OCI-LY1 (cell line): ENCODE measurements at regions not wholly inside any gene's neighbourhood (a gene's known extent, or its start where the extent isn't known, plus 50 kb on each side); places are given as distances from the start of the nearest gene placed in this dataset.

ENCODE experiments used
- H2AFZ ChIP-seq: fragments of 200-600 bp; sonication (generic), shearing (Covaris generic); 2 replicates; pipeline ENCODE4 v1.6.0; 2014; ENCODE audit warnings: antibody characterized with exemption, mild to moderate bottlenecking, low read length
- H3F3A ChIP-seq: fragments of 200-600 bp; sonication (generic), shearing (Covaris generic); 2 replicates; pipeline ENCODE4 v1.6.0; 2014; ENCODE audit warnings: mild to moderate bottlenecking, antibody characterized with exemption, low read length, moderate library complexity; ENCODE audit not compliant: insufficient read depth
- H3K27ac ChIP-seq: fragments of 200-600 bp; sonication (generic); 2 replicates; pipeline ENCODE4 v1.5.1; 2014; ENCODE audit warnings: low read length, mixed run types, mild to moderate bottlenecking, low read depth; ENCODE audit not compliant: poor library complexity, severe bottlenecking
- H3K27me3 ChIP-seq: fragments of 200-600 bp; sonication (generic); 2 replicates; pipeline ENCODE4 v1.6.0; 2014; ENCODE audit warnings: antibody characterized with exemption, mild to moderate bottlenecking, low read length, moderate library complexity; ENCODE audit not compliant: insufficient read depth
- H3K36me3 ChIP-seq: fragments of 200-600 bp; sonication (generic); 2 replicates; pipeline ENCODE4 v1.6.1; 2014; ENCODE audit warnings: mild to moderate bottlenecking, antibody characterized with exemption, low read length, moderate library complexity, mixed read lengths; ENCODE audit not compliant: insufficient read depth
- H3K4me1 ChIP-seq: fragments of 200-600 bp; sonication (generic); 2 replicates; pipeline ENCODE4 v1.5.1; 2014; ENCODE audit warnings: mild to moderate bottlenecking, low read length, moderate library complexity; ENCODE audit not compliant: insufficient read depth, severe bottlenecking
- H3K4me2 ChIP-seq: fragments of 200-600 bp; sonication (generic), shearing (Covaris generic); 2 replicates; pipeline ENCODE4 v1.6.1; 2014; ENCODE audit warnings: low read length
- H3K4me3 ChIP-seq: fragments of 200-600 bp; sonication (generic); 2 replicates; pipeline ENCODE4 v1.5.1; 2014; ENCODE audit warnings: low read length, low read depth, mild to moderate bottlenecking, mixed read lengths; ENCODE audit not compliant: poor library complexity, severe bottlenecking
- H3K79me2 ChIP-seq: fragments of 200-600 bp; shearing (Covaris generic); 2 replicates; pipeline ENCODE4 v1.6.1; 2016; ENCODE audit warnings: mixed run types, low read length, mixed read lengths; ENCODE audit not compliant: insufficient read depth
- H3K9ac ChIP-seq: fragments of 200-600 bp; sonication (generic), shearing (Covaris generic); 2 replicates; pipeline ENCODE4 v1.6.1; 2014; ENCODE audit warnings: mild to moderate bottlenecking, low read length, mixed read lengths
- H3K9me2 ChIP-seq: fragments of 200-600 bp; sonication (generic), shearing (Covaris generic); 2 replicates; pipeline ENCODE4 v1.6.1; 2014; ENCODE audit warnings: low read depth, mild to moderate bottlenecking, low read length, mixed read lengths
- H3K9me3 ChIP-seq: fragments of 200-600 bp; shearing (Covaris generic); 2 replicates; pipeline ENCODE4 v1.6.1; 2014; ENCODE audit warnings: low read length, mixed read lengths
- H4K20me1 ChIP-seq: fragments of 200-600 bp; sonication (generic), shearing (Covaris generic); 2 replicates; pipeline ENCODE4 v1.6.0; 2016; ENCODE audit warnings: mild to moderate bottlenecking, low read length; ENCODE audit not compliant: insufficient read depth
- CTCF ChIP-seq: fragments of 200-600 bp; sonication (generic), shearing (Covaris generic); IDR thresholded peaks from 2 replicates; pipeline ENCODE4 v1.5.1; 2017; ENCODE audit warnings: mild to moderate bottlenecking, antibody characterized with exemption, low read length, moderate library complexity, mixed read lengths
- EZH2 ChIP-seq: fragments of 200-600 bp; sonication (generic), shearing (Covaris generic); IDR thresholded peaks from 2 replicates; pipeline ENCODE4 v1.8.0; 2017; ENCODE audit warnings: borderline replicate concordance, mixed run types, mild to moderate bottlenecking, antibody characterized with exemption, low read length, moderate library complexity, mixed read lengths

- no peak overlapping the region for H3K4me3 ChIP-seq
- no peaks in the 10 kb centered on the region for H4K20me1 ChIP-seq
- TF ChIP-seq EZH2: no peak
- no peak for TF ChIP-seq CTCF
- H3K27me3 ChIP-seq: no peaks in the 10 kb centered on the region
- no peaks in the 10 kb centered on the region for H3K9me3 ChIP-seq
- H3K9ac ChIP-seq: no peak overlapping the region
- H3K27ac ChIP-seq: no peak overlapping the region
- H3K9me2 ChIP-seq: no peaks in the 10 kb centered on the region
- no peaks in the 10 kb centered on the region for H3K4me1 ChIP-seq
- no peak overlapping the region for H2AFZ ChIP-seq
- H3F3A ChIP-seq: no peaks in the 10 kb centered on the region
- H3K4me2 ChIP-seq: no peak overlapping the region
- no peaks in the 10 kb centered on the region for H3K79me2 ChIP-seq
- H3K36me3 ChIP-seq: no peaks in the 10 kb centered on the region
These were observed 528.8 kb upstream of the PCDH20 start for GRCh38 chr13:61944329-61944929.

GRCh38 chr13:61935710-61936109 lies 520.1 kb upstream of the PCDH20 start:
- no peaks in the 10 kb centered on the region for H3K4me1 ChIP-seq
- H3K36me3 ChIP-seq: no peaks in the 10 kb centered on the region
- H3K9me2 ChIP-seq: no peaks in the 10 kb centered on the region
- no peak overlapping the region for H3K27ac ChIP-seq
- no peaks in the 10 kb centered on the region for H4K20me1 ChIP-seq
- H3F3A ChIP-seq: no peaks in the 10 kb centered on the region
- H3K9ac ChIP-seq: no peak overlapping the region
- no peak overlapping the region for H2AFZ ChIP-seq
- H3K9me3 ChIP-seq: no peaks in the 10 kb centered on the region
- H3K79me2 ChIP-seq: no peaks in the 10 kb centered on the region
- no peaks in the 10 kb centered on the region for H3K27me3 ChIP-seq
- no peak overlapping the region for H3K4me3 ChIP-seq
- no peak overlapping the region for H3K4me2 ChIP-seq
- no peak for TF ChIP-seq CTCF
- TF ChIP-seq EZH2: no peak

GRCh38 chr13:61927648-61928047 lies 512.0 kb upstream of the PCDH20 start:
- H3K9me3 ChIP-seq: no peaks in the 10 kb centered on the region
- no peaks in the 10 kb centered on the region for H3F3A ChIP-seq
- no peak overlapping the region for H2AFZ ChIP-seq
- H4K20me1 ChIP-seq: no peaks in the 10 kb centered on the region
- H3K36me3 ChIP-seq: no peaks in the 10 kb centered on the region
- H3K4me1 ChIP-seq: no peaks in the 10 kb centered on the region
- H3K9me2 ChIP-seq: no peaks in the 10 kb centered on the region
- no peaks in the 10 kb centered on the region for H3K27me3 ChIP-seq
- H3K4me3 ChIP-seq: no peak overlapping the region
- no peak overlapping the region for H3K4me2 ChIP-seq
- H3K27ac ChIP-seq: no peak overlapping the region
- TF ChIP-seq CTCF: no peak
- TF ChIP-seq EZH2: no peak
- no peak overlapping the region for H3K9ac ChIP-seq
- H3K79me2 ChIP-seq: no peaks in the 10 kb centered on the region
